IPS-18c (cell line): ENCODE measurements at regions not wholly inside any gene's neighbourhood (a gene's known extent, or its start where the extent isn't known, plus 50 kb on each side); places are given as distances from the start of the nearest gene placed in this dataset.

ENCODE experiments used
- H3K4me3 ChIP-seq: 2 replicates; pipeline ENCODE4 v1.7.0; 2013; ENCODE audit warnings: low read depth, mild to moderate bottlenecking, low read length, moderate library complexity; ENCODE audit not compliant: insufficient read depth
- H3K9me3 ChIP-seq: one replicate; pipeline ENCODE4 v1.6.1; 2013; ENCODE audit warnings: mild to moderate bottlenecking, low read length, moderate library complexity; ENCODE audit not compliant: control insufficient read depth, insufficient read depth

GRCh38 chr7:10677668-10678232 is 295.9 kb upstream of the PHF14 start:
- Histone ChIP-seq H3K9me3 (no peaks in the 10 kb centered on the region), H3K4me3 (no peak overlapping the region)

GRCh38 chr7:10684606-10685005 is 289.1 kb upstream of the PHF14 start:
- no peak overlapping the region for H3K4me3 ChIP-seq
- H3K9me3 ChIP-seq: peaks cover 2% of the 10 kb centered on the region

- H3K4me3 ChIP-seq: no peak overlapping the region
- peaks cover 2% of the 10 kb centered on the region for H3K9me3 ChIP-seq
Observed at GRCh38 chr7:10685040-10685439, 288.6 kb upstream of the PHF14 start.

- Histone ChIP-seq H3K4me3 (no peak overlapping the region), H3K9me3 (peaks cover 2% of the 10 kb centered on the region)
Observed at GRCh38 chr7:10688544-10688943, 285.1 kb upstream of the PHF14 start.

GRCh38 chr7:10696064-10696463 is 277.6 kb upstream of the PHF14 start:
- Histone ChIP-seq H3K4me3 (no peak overlapping the region), H3K9me3 (no peaks in the 10 kb centered on the region)

GRCh38 chr7:10703059-10703458 is 270.6 kb upstream of the PHF14 start:
- H3K4me3 ChIP-seq: no peak overlapping the region
- no peaks in the 10 kb centered on the region for H3K9me3 ChIP-seq

GRCh38 chr7:10703981-10704380 is 269.7 kb upstream of the PHF14 start:
- no peak overlapping the region for H3K4me3 ChIP-seq
- H3K9me3 ChIP-seq: no peaks in the 10 kb centered on the region

- H3K9me3 ChIP-seq: no peaks in the 10 kb centered on the region
Observed at GRCh38 chr7:10704653-10705052, 269.0 kb upstream of the PHF14 start.

GRCh38 chr7:10706875-10707493 is 266.7 kb upstream of the PHF14 start:
- no peaks in the 10 kb centered on the region for H3K9me3 ChIP-seq
- no peak overlapping the region for H3K4me3 ChIP-seq

More at GRCh38 chr7:10704653-10705052, 269.0 kb upstream of the PHF14 start:
- H3K4me3 ChIP-seq: no peak overlapping the region

- H3K4me3 ChIP-seq: no peak overlapping the region
- no peaks in the 10 kb centered on the region for H3K9me3 ChIP-seq
Observed at GRCh38 chr7:10707519-10707918, 266.2 kb upstream of the PHF14 start.

- H3K9me3 ChIP-seq: no peaks in the 10 kb centered on the region
- no peak overlapping the region for H3K4me3 ChIP-seq
Observed at GRCh38 chr7:10708447-10708846, 265.2 kb upstream of the PHF14 start.

GRCh38 chr7:10718768-10719167 is 254.9 kb upstream of the PHF14 start:
- Histone ChIP-seq H3K9me3 (no peaks in the 10 kb centered on the region), H3K4me3 (no peak overlapping the region)

GRCh38 chr7:10720042-10720441 is 253.6 kb upstream of the PHF14 start:
- H3K4me3 ChIP-seq: no peak overlapping the region
- H3K9me3 ChIP-seq: no peaks in the 10 kb centered on the region

- Histone ChIP-seq H3K9me3 (no peaks in the 10 kb centered on the region), H3K4me3 (no peak overlapping the region)
Observed at GRCh38 chr7:10721289-10721688, 252.4 kb upstream of the PHF14 start.

- Histone ChIP-seq H3K9me3 (peaks cover 2% of the 10 kb centered on the region), H3K4me3 (no peak overlapping the region)
Observed at GRCh38 chr7:10723832-10724231, 249.8 kb upstream of the PHF14 start.

GRCh38 chr7:10724449-10724848 is 249.2 kb upstream of the PHF14 start:
- H3K4me3 ChIP-seq: no peak overlapping the region
- peaks cover 2% of the 10 kb centered on the region for H3K9me3 ChIP-seq

GRCh38 chr7:10727636-10728035 is 246.0 kb upstream of the PHF14 start:
- Histone ChIP-seq H3K4me3 (no peak overlapping the region), H3K9me3 (peaks cover 2% of the 10 kb centered on the region)

- H3K9me3 ChIP-seq: peaks cover 2% of the 10 kb centered on the region
- H3K4me3 ChIP-seq: no peak overlapping the region
Observed at GRCh38 chr7:10731253-10731773, 242.4 kb upstream of the PHF14 start.

- Histone ChIP-seq H3K4me3 (no peak overlapping the region), H3K9me3 (no peaks in the 10 kb centered on the region)
Observed at GRCh38 chr7:10733747-10734146, 239.9 kb upstream of the PHF14 start.
